ENCODE measurements at regions not wholly inside any gene's neighbourhood (a gene's known extent, or its start where the extent isn't known, plus 50 kb on each side); places are given as distances from the start of the nearest gene placed in this dataset.
A peak's percentile ranks its signal among the peaks of the same experiment; 100 is the strongest.

DNA sequence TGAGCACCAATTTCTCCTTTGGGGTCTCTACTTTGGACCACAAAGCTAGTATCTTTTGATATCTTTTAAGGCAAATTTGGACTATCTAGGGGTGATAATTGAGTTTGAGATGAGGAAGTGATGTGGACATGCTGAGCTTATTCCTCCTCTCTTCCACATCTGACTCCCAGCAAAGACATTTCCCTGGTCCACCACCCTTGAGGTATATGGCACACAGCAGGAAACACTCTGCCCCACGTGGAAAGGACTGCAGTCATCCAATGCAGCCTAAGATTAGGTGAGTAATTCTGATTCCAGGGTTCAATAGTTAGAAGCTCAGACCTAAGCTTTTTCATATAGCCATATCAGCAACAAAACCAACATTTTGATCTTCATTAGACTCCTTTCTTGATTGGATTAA is 290.1 kb upstream of the CHAC2 start:
- TF ChIP-seq, protein P1, sequence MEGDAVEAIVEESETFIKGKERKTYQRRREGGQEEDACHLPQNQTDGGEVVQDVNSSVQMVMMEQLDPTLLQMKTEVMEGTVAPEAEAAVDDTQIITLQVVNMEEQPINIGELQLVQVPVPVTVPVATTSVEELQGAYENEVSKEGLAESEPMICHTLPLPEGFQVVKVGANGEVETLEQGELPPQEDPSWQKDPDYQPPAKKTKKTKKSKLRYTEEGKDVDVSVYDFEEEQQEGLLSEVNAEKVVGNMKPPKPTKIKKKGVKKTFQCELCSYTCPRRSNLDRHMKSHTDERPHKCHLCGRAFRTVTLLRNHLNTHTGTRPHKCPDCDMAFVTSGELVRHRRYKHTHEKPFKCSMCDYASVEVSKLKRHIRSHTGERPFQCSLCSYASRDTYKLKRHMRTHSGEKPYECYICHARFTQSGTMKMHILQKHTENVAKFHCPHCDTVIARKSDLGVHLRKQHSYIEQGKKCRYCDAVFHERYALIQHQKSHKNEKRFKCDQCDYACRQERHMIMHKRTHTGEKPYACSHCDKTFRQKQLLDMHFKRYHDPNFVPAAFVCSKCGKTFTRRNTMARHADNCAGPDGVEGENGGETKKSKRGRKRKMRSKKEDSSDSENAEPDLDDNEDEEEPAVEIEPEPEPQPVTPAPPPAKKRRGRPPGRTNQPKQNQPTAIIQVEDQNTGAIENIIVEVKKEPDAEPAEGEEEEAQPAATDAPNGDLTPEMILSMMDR (IDR thresholded peaks at IDR 0.05; ENCODE audit: borderline replicate concordance, insufficient read depth, low read depth, low read length), result no peak
- H3K4me3 ChIP-seq (ENCODE audit: low read depth, low read length), result no peak overlapping the region

DNA sequence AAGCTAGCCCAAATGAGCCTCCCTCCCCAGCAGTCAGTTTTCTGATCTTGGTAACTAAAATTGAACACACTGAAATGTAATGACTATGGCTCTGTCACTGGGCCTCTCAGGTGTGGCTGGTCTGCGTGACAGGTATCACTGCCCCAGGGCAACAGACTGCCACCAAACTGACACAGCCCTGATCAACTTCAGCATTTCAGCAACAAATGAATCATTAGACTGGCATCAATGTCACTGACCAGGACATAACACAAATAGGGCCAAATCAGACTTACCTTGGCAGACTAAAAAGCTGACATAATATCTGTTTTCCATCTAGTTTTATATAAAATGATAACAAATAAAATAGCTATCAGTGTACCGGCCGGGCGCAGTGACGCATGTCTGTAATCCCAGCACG is 290.8 kb upstream of the CHAC2 start:
- TF ChIP-seq, protein P1 (IDR thresholded peaks at IDR 0.05; ENCODE audit: borderline replicate concordance, insufficient read depth, low read depth, low read length), result no peak
- H3K4me3 ChIP-seq (ENCODE audit: low read depth, low read length), result no peak overlapping the region

DNA sequence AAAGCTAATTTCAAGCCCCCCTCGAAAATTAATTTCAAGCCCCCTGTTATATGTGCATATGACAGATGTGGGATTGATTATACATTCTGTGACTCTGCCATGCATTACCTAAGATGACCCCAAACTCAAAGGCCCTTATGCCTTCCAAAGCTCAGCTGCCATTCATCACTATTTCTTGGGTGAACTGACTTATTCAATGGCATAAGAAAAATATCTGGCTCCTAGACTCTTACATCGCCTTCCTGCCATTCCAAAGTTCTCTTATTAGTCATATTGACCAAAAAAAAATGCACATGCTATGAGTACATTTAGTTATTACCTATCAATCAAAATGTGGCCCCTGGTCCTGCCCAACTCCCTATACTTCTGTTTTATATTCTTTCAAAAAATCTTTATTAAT is 291.8 kb upstream of the CHAC2 start:
- TF ChIP-seq, protein P1 (IDR thresholded peaks at IDR 0.05; ENCODE audit: borderline replicate concordance, insufficient read depth, low read depth, low read length), result no peak

DNA sequence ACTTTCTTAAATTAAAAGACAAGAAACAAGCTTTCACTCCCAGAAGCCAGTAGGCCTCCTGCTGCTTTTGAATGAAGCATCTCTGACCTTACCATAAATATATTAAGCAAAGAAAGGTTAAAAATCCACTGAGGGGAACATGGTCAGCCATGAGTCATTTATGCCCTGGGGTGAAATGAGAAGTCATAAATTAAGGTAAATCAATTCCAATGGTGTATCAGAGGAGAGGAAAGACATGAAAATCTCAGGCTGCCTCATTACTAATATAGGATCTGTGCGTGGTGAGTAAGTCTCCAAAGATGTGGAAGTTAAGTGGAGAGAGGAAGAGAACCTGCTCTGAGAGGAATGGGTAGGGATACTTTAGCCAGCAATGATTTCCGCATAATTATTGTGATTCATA is 292.3 kb upstream of the CHAC2 start:
- no peak overlapping the region for H3K4me3 ChIP-seq (ENCODE audit: low read depth, low read length)
- TF ChIP-seq, protein P1 (IDR thresholded peaks at IDR 0.05; ENCODE audit: borderline replicate concordance, insufficient read depth, low read depth, low read length), result no peak

More for the DNA sequence above, 291.8 kb upstream of the CHAC2 start:
- no peak overlapping the region for H3K4me3 ChIP-seq (ENCODE audit: low read depth, low read length)

DNA sequence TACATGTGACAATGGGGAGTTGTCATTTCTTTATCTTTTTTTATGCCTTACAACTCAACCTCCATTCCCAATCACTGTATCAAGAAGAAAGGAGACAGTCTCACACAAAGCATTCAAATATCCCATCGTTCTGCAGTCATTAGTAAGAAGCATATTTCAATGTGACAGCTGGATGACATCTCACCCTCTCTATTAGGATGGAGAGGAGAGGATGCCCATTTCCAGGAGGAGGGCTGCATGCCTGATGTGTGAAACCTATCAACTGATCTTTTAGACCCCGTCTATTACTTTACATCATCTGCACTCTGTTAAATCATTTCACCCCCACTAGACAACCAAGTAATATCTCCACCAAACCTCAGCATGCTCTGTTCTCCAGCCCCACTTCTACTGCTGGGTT is 292.7 kb upstream of the CHAC2 start:
- H3K4me3 ChIP-seq (ENCODE audit: low read depth, low read length), result no peak overlapping the region
- TF ChIP-seq, protein P1 (IDR thresholded peaks at IDR 0.05; ENCODE audit: borderline replicate concordance, insufficient read depth, low read depth, low read length), result no peak

DNA sequence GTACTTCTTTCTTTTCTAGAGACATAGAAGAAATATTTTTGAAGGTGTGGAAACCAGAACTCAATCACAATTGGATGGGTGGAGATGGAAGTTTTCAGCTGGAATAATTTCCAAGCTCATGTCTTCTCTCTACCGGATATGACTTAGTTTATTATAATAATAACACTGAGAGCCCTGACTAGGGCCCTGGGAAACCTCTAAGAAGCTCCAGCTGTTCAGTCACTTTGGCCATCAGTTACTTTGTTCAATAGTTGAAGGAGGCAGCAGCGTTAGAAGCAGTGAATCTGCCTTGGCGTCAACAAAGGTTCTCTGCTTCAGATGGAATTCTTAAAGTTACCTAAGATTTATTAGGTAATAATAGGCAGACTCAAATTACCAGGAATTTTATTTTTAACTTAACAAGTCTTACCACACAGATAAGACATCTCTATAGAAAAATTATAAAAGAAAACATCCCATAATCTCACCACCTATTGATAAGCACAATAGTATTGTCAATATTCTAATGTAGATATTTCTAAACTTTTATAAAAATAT is 293.8 kb upstream of the CHAC2 start:
- TF ChIP-seq, protein P1 (IDR thresholded peaks at IDR 0.05; ENCODE audit: borderline replicate concordance, insufficient read depth, low read depth, low read length), result no peak
- H3K4me3 ChIP-seq (ENCODE audit: low read depth, low read length), result no peak overlapping the region

DNA sequence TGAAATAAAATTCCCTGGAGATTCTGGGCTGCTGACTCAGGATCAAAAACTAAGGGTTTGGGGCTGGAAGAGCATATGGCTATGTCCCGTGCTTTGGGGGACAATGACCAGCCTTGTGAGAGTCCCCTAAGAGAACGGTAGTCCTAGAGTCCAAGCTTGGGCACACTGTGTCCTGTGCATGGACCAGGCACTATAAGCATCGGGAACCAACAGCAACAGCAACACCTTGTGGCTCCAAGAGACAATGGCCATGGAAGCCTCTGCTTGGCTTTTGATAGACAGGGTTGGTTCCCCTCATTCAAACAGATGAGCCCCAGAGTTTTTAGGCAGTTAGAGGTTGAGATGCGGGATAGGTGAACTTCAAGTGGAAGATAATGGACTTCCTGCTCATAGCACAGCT is 294.4 kb upstream of the CHAC2 start:
- TF ChIP-seq, protein P1 (IDR thresholded peaks at IDR 0.05; ENCODE audit: borderline replicate concordance, insufficient read depth, low read depth, low read length), result peak; percentile 32; the same call in 1 of the 2 replicates
- no peak overlapping the region for H3K4me3 ChIP-seq (ENCODE audit: low read depth, low read length)
